ENCODE measurements at regions not wholly inside any gene's neighbourhood (a gene's known extent, or its start where the extent isn't known, plus 50 kb on each side); places are given as distances from the start of the nearest gene placed in this dataset.

DNA sequence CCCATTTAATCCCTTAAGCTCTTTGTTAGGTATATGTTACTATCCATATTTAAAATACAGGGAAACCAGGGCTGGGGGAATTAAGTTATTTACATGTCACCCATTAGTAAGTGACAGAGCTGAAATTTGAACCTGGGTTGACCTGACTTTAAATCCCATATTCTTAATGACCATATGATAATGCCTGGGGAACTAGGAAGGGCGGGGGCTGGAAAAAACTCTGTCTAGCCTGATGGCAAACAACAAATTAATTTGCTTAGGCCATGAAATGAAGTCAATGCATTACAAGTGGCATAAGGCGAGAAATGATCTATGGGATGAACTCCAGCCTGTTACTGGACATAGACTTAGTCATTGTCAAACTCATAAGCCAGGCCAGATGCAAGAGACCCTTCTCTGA, 325.7 kb upstream of the WWC1 start:
- no peak overlapping the region for H3K4me3 Mint-ChIP-seq (ENCODE audit: low read depth)
- peaks cover 8% of the 10 kb centered on the region for H3K4me1 Mint-ChIP-seq (ENCODE audit: low read depth)
- no peak overlapping the region for H3K27ac Mint-ChIP-seq
- H3K36me3 Mint-ChIP-seq (ENCODE audit: insufficient read depth) = no peaks in the 10 kb centered on the region
- no peaks in the 10 kb centered on the region for H3K9me3 Mint-ChIP-seq (ENCODE audit: low read depth)
- TF ChIP-seq, protein P1, sequence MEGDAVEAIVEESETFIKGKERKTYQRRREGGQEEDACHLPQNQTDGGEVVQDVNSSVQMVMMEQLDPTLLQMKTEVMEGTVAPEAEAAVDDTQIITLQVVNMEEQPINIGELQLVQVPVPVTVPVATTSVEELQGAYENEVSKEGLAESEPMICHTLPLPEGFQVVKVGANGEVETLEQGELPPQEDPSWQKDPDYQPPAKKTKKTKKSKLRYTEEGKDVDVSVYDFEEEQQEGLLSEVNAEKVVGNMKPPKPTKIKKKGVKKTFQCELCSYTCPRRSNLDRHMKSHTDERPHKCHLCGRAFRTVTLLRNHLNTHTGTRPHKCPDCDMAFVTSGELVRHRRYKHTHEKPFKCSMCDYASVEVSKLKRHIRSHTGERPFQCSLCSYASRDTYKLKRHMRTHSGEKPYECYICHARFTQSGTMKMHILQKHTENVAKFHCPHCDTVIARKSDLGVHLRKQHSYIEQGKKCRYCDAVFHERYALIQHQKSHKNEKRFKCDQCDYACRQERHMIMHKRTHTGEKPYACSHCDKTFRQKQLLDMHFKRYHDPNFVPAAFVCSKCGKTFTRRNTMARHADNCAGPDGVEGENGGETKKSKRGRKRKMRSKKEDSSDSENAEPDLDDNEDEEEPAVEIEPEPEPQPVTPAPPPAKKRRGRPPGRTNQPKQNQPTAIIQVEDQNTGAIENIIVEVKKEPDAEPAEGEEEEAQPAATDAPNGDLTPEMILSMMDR (IDR thresholded peaks at IDR 0.05; ENCODE audit: unreplicated experiment) = no peak
- H3K27me3 Mint-ChIP-seq = peaks cover 3% of the 10 kb centered on the region
- no peak for DNase-seq (ENCODE audit: low spot score, unreplicated experiment)

DNA sequence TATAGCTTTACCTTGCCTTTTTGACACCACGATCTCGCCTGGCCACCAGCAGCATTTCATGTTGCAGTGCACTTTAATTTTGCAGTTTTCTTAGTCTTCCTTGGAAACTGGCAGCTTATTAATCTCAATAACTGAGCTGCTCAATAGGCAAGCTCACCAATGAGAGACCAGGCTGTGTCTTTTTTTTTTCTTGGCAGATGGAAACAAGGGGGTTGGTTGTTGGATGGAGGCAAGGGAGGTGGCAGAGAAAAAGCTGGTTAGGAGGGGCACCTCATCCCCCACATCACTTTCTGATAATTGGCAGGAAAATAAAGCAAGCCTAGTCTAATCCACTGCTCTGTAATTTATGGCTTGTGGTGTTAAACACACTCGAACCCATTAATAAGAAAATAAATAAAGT, 324.5 kb upstream of the WWC1 start:
- DNase-seq (ENCODE audit: low spot score, unreplicated experiment) = no peak
- TF ChIP-seq, protein P1 (IDR thresholded peaks at IDR 0.05; ENCODE audit: unreplicated experiment) = no peak
- no peak overlapping the region for H3K4me3 Mint-ChIP-seq (ENCODE audit: low read depth)
- H3K27ac Mint-ChIP-seq = no peak overlapping the region
- H3K36me3 Mint-ChIP-seq (ENCODE audit: insufficient read depth) = no peaks in the 10 kb centered on the region
- no peaks in the 10 kb centered on the region for H3K9me3 Mint-ChIP-seq (ENCODE audit: low read depth)
- peaks cover 8% of the 10 kb centered on the region for H3K4me1 Mint-ChIP-seq (ENCODE audit: low read depth)
- peaks cover 3% of the 10 kb centered on the region for H3K27me3 Mint-ChIP-seq

DNA sequence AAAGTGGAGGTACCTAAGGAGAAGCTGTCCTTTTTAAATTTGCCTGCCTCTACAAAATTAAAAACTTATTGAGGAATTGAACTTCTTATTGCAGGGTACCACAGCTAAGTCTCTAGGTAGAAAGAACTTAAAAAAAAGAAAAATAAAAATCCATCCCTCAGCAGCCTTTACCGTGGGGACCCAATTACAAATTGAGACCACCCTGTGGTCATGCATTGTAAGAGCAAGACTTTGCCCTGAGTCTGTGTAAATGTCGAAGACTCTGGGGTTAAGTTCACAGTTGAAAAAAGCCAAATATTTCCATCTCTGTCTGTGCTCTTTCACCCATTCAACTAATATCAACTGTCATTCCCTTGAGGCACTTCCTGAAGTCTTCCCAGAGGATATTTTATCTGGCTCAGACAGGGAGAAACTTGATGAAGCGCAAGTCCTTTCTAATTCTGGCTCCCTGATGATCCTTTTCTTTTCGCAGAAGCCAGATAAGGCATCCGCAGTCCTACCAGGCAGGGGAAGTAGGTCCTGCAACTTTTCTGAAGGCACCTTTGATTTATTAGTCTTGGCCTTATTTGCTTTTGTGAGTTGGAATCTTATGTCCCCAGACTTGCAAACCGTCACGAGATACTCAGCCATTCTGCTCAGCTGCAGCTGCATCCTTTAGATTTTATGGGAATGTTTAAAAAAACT, 323.8 kb upstream of the WWC1 start:
- Mint-ChIP-seq H3K4me3 (ENCODE audit: low read depth) (no peak overlapping the region), H3K27me3 (peaks cover 3% of the 10 kb centered on the region), H3K27ac (no peak overlapping the region), H3K36me3 (ENCODE audit: insufficient read depth) (no peaks in the 10 kb centered on the region), H3K4me1 (ENCODE audit: low read depth) (peaks cover 8% of the 10 kb centered on the region), H3K9me3 (ENCODE audit: low read depth) (no peaks in the 10 kb centered on the region)
- DNase-seq (ENCODE audit: low spot score, unreplicated experiment) = no peak
- TF ChIP-seq, protein P1 (IDR thresholded peaks at IDR 0.05; ENCODE audit: unreplicated experiment) = peak; percentile 38

DNA sequence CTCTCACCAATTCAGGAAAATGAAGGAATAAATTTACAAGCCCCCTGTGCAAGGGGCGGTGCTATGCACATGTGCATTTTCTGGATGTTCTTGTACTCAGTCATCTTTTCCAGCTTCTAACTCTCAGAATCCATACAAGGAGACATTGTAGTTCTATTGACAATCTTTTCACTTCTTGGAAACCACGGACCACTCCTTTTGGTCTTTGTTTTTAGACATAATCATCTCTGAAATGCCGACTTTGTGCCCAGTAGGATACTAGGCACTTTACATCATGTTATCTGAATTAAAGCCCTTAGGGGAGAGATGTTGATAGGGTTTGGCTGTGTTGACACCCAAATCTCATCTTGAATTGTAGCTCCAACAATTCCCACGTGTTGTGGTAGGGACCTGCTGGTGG, 322.6 kb upstream of the WWC1 start:
- H3K27ac Mint-ChIP-seq = no peak overlapping the region

DNA sequence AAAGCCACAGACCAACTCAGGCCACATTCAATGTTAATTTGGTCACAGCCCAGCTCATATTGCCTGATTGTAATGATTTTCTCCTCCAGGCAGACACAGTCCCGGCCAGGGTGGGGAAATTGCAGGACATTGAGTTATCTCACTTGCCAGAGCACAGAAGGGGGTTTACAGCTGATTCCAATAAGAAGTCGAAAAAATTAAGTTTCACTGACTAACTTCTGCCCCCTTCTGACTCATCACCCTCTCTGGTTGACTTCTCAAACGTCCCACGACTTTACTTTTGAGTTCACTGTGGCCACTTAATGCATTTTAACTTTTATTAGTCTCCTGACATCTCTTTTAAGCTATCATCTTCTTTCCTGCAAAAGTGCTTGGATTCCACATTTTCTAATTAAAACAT, 321.4 kb upstream of the WWC1 start:
- Mint-ChIP-seq H3K27me3 (peaks cover 11% of the 10 kb centered on the region), H3K4me1 (ENCODE audit: low read depth) (peaks cover 8% of the 10 kb centered on the region), H3K9me3 (ENCODE audit: low read depth) (no peaks in the 10 kb centered on the region), H3K4me3 (ENCODE audit: low read depth) (no peak overlapping the region), H3K36me3 (ENCODE audit: insufficient read depth) (no peaks in the 10 kb centered on the region), H3K27ac (no peak overlapping the region)
- TF ChIP-seq, protein P1 (IDR thresholded peaks at IDR 0.05; ENCODE audit: unreplicated experiment) = no peak
- no peak for DNase-seq (ENCODE audit: low spot score, unreplicated experiment)

More for the DNA sequence above, 322.6 kb upstream of the WWC1 start:
- TF ChIP-seq, protein P1 (IDR thresholded peaks at IDR 0.05; ENCODE audit: unreplicated experiment) = no peak
- Mint-ChIP-seq H3K9me3 (ENCODE audit: low read depth) (no peaks in the 10 kb centered on the region), H3K4me3 (ENCODE audit: low read depth) (no peak overlapping the region), H3K27me3 (peaks cover 7% of the 10 kb centered on the region), H3K4me1 (ENCODE audit: low read depth) (peaks cover 8% of the 10 kb centered on the region), H3K36me3 (ENCODE audit: insufficient read depth) (no peaks in the 10 kb centered on the region)
- DNase-seq (ENCODE audit: low spot score, unreplicated experiment) = no peak
